HPDE6-E6E7 (cell line): ENCODE measurements at regions not wholly inside any gene's neighbourhood (a gene's known extent, or its start where the extent isn't known, plus 50 kb on each side); places are given as distances from the start of the nearest gene placed in this dataset.

Source experiments
- DNase-seq: peaks from one replicate; pipeline ENCODE4 v3.0.0; 2011; ENCODE audit warnings: missing footprints; ENCODE audit errors: extremely low spot score

- DNase-seq, result no peak
Measured at GRCh38 chr6:170085475-170086401, 205.1 kb downstream of the DLL1 start.

GRCh38 chr6:170084166-170084730 is 206.6 kb downstream of the DLL1 start:
- no peak for DNase-seq

DNA sequence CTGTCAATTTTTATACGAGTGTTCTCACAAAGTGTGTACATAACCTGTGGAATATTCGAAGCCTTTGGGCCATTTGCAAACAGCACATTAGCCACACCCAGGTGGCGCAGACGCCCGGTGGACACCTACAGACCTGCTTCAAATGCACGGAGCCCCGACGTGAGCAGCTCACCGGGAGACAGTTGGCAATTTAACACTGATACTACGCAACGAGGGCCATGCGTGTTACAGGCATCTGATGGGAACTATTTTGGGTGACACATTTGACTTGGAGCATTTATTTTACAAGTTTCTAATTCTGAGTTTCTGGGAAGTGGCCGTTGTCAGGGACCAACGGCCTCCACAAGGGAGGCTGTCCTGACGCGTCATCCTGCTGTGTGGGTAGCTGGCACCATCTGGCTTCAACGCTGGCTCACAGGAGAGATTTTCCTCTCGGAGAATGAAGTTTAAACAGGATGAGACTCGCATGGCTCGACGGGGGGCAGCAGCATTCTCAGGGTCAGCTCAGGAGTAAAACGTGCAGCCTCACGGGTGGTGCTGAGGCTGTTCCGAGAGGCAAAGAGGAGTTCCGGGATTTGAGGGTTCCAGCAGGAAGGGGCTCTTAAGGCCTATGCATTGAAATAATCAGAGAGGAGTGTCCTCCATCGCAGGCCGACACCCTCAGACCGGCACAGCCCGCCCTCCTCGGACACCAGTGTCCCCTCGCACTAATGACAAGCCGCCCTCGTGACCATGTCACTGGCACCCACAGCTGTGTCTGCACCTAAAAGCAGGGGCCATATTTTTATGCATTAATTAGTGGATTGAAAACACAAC is 207.4 kb downstream of the DLL1 start:
- DNase-seq, result no peak

- no peak for DNase-seq
Measured at GRCh38 chr6:170082531-170083187, 208.2 kb downstream of the DLL1 start.

DNA sequence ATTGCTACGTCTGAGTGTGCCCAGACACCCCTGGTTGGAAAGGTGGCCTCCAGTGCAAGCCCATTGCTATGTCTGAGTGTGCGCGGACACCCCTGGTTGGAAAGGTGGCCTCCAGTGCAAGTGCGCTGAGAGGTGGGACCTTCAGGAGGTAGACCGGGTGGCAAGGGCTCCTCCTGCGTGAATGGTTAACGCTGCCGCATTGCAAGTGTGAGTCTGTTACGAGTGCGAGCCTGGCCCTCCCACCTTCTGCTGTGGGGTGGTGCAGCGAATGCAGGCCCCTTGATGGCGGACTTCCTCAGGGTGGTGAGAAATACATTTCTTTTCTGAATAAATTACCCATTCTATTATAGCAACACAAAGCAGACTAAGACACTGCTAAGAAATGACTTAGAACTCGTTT is 208.8 kb downstream of the DLL1 start:
- no peak for DNase-seq

DNA sequence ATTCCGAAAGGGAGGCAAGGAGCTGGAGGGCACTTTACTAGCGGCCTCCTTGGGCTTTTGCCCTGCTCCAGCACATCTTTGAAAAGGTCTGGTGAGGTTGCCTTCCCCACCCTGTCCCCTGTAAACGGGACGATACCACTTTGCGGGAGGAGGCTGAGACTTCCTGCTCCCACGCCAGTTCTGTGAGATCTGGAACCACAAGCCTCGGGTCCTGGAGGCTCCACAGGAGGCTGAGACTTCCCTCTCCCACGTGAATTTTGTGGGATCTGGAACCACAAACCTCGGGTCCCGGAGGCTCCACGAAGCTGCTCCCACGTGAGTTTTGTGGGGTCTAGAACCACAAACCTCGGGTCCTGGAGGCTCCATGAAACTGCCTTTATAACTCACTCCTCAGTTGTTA is 209.3 kb downstream of the DLL1 start:
- no peak for DNase-seq

- no peak for DNase-seq
Measured at GRCh38 chr6:170080828-170081371, 210.0 kb downstream of the DLL1 start.

DNA sequence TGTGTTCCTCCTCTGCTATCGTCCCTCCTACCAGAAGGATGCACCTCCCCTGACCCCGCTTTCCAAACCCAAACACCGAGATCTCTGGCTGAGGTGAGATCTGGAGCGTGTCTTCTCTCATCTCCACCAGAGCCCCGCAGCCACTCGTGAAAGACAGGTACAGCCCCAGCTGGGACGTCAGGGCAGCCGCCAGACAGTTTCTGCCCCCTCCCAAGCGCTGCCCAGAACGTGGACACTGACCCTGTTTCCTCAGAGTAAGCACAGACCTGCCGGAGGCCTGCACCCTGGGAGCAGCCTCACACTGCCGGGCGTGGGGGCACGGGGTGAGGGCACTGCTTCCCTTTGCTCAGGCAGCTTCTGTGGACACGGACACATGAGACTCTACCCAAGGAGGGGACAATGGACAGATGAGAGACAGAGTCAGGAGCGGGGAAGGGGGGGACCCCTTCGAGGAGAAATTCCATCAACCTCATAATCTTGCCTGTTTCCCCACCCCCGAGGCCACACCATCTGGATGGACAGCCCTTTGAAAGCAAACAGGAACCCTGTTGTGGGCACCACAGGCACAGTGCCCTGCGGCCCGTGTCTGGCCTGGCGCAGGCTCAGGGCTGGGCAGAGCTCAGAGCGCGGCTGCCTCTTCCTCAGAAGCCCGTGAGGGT is 210.6 kb downstream of the DLL1 start:
- no peak for DNase-seq

DNA sequence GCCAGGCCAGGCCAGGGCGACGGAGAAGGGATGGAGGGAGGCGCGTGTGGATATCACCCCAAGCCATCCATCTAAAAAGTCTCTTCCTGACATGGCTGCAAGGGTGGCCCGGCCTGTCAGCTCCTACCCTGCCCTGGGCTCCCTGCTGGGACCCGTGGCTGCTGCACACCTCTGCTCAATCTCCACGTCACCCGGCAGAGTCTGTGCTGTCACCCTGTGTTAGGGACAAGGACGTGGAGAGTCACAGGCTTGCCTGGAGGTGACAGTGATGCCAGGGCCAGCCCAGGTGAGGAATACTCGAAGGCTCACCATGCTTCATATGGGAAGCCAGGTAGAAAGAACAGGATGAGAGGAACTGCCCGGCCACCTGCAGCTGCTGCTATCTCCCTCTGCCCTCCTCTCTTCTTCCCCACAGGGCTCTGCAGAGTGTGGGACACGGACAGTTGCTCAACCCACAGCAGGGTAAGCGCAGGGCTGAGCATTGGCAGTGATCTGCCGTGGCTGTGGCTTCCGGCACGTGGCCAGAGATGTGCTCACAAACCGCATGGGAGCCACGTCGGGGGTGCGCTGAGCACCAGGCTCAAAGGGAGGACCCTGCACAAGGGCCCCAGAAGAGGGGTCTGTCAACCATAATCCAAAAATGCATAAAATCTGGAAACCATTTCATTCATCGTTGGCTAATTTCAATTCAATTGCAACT is 214.3 kb downstream of the DLL1 start:
- no peak for DNase-seq

GRCh38 chr6:170075659-170076223 is 215.1 kb downstream of the DLL1 start:
- no peak for DNase-seq

DNA sequence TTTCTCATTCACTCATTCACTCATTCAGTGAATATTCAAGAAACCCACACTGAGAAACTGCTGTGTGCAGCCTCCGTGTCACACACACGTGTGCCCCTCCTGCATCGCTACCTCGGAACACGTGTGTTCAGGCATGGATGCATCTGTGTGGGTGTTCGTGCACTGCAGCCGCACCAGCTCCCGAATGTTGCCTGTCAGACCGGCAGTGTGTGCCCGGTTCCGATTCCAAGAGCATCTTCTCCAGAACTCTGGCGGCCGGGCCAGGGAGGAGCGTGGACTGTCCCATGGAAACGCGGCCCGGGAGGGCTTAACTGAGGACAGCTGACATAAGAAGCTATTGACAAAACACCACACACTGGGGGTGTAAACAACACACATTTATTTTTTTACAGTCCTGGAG is 216.0 kb downstream of the DLL1 start:
- no peak for DNase-seq

GRCh38 chr6:170074435-170074834 is 216.4 kb downstream of the DLL1 start:
- DNase-seq, result no peak

DNA sequence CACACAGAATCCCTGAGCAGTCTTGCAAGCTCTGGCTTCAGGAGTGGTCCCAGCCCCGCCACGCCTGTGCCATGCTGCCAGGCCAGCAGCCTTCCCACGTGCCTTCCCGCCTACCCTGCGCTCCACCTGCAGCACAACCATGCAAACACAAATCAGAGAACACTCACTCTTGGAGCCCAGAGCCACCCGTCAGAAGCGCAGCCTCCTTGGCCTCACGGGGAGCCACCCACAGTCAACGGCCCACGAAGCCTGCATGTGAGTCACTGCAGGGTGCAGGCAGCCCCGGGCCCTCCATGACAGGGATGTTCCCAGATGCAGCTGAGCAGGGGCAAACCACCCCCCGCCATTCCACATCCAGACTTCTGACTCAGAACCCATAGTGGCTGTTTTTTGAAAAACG is 217.0 kb downstream of the DLL1 start:
- no peak for DNase-seq

GRCh38 chr6:170072246-170072645 is 218.6 kb downstream of the DLL1 start:
- no peak for DNase-seq

GRCh38 chr6:170069611-170070010 is 221.3 kb downstream of the DLL1 start:
- no peak for DNase-seq

DNA sequence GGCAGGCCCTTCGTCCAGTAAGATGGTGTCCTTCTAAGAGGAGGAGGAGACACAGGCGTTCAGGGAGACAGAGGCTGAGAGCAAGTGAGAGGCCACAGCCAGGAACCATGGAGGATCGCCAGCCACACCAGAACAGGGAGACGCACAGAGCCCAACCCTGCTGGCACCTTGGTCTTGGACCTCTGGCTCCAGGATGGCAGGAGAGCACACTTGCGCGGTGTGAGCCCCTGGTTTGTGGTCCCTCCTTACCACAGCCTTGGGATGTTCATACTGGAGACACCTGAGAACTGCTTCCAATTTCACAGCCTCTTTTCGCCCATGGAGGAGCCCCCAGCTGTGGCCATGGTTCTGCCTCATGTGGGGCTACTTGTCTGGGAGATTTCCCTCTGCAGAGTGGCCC is 222.4 kb downstream of the DLL1 start:
- DNase-seq, result no peak

DNA sequence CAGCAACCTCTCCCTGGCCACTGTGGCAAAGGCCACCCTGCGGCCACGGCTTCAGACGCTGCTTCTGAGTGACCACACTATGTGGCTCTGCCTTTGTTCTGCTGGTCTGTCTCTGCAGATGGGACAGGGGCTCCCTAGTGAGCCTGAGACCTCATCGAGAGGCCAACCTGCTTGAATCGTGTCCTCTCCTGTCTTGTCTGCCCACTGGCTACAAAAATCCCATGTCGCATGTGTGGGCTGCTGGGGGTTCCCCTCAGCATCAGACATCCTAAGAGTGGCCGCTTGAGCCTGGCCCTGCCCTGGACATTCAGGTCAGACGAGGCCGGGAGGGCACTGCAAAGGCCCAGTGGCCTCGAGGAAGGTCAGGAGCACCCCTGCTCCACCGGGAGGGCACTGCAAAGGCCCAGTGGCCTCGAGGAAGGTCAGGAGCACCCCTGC is 222.9 kb downstream of the DLL1 start:
- DNase-seq, result no peak

DNA sequence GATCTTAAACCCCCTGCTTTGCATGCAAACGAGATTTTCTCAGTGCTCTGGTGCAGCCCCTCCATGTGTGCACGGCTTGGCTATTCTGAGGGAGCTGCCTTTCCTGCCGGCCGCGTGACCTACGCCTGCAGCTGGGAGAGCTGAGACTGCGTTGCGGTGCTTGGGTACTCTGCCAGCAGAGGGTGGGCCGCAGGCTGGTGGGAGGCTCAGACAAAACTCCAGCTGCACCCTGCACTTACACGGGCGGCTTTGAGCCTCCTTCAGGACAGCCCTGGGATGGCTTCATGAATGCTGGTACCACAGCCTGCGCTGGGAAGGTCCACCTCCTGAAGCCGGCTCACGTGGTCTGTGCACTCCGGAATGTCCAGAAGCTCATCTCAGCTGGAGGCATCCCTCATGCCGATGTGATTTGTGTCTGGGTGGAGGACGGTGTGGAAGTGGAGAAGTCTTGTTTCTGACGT is 223.7 kb downstream of the DLL1 start:
- no peak for DNase-seq

- DNase-seq, result no peak
Measured at GRCh38 chr6:170066679-170067078, 224.2 kb downstream of the DLL1 start.
